ENCODE measurements at regions not wholly inside any gene's neighbourhood (a gene's known extent, or its start where the extent isn't known, plus 50 kb on each side); places are given as distances from the start of the nearest gene placed in this dataset.

DNA sequence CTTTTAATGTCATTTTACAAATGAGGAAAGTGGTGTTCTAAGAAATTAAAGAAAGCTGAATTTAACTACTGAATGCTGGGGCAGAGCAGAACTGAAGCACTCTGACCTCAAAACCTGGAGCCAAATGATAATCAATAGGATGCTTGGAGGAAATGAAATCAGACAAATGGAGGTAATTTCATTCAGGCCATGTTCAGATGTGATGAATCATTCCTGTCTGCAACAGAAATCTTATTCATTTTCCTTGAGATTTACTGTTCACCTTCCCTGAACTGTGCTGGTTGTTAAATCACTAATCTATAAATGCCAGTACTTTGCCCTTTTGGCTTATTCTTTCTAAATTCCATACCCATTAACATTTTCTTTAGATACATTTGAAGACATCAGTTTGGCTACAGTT, 85.6 kb upstream of the SNX7 start:
- TF ChIP-seq, protein P1, sequence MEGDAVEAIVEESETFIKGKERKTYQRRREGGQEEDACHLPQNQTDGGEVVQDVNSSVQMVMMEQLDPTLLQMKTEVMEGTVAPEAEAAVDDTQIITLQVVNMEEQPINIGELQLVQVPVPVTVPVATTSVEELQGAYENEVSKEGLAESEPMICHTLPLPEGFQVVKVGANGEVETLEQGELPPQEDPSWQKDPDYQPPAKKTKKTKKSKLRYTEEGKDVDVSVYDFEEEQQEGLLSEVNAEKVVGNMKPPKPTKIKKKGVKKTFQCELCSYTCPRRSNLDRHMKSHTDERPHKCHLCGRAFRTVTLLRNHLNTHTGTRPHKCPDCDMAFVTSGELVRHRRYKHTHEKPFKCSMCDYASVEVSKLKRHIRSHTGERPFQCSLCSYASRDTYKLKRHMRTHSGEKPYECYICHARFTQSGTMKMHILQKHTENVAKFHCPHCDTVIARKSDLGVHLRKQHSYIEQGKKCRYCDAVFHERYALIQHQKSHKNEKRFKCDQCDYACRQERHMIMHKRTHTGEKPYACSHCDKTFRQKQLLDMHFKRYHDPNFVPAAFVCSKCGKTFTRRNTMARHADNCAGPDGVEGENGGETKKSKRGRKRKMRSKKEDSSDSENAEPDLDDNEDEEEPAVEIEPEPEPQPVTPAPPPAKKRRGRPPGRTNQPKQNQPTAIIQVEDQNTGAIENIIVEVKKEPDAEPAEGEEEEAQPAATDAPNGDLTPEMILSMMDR (IDR thresholded peaks at IDR 0.05; ENCODE audit: borderline replicate concordance, extremely low read depth, insufficient read depth): no peak
- intact Hi-C loops (cut with DNase I): no loop called here
- FAIRE-seq: no peak

DNA sequence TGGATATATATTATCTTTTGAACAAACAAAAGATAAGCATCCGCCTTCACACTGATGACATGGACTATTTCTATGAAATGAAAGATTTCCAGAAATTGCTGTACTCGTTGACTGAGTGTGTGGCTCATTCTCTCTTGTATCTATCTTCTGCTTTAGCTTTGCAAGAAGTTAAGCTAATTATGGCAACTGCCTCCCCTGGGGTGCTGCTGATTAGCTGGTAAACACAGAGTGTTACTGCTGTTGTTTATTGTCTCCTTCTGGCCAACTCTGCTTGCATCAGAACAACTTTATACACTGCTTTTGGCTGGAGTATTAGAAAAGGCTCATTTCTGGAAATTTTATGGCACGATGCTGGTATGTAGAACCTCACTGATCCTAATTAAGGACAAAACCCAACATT, 95.6 kb upstream of the SNX7 start:
- no peak overlapping the region for H3K27ac ChIP-seq (ENCODE audit: low read depth in 2 of 2, low read length in 2 of 2)
- H3K9me3 ChIP-seq (ENCODE audit: control insufficient read depth in 2 of 3, insufficient read depth in 1 of 3, low read length in 3 of 3): no peaks in the 10 kb centered on the region
- TF ChIP-seq, protein P1 (IDR thresholded peaks at IDR 0.05; ENCODE audit: borderline replicate concordance, extremely low read depth, insufficient read depth): no peak
- intact Hi-C loops (cut with DNase I): no loop called here
- DNase-seq (no peak), FAIRE-seq (no peak)
- H3K27me3 ChIP-seq (ENCODE audit: control insufficient read depth, insufficient read depth, low read length): no peaks in the 10 kb centered on the region
- H3K36me3 ChIP-seq (ENCODE audit: control insufficient read depth in 2 of 3, insufficient read depth in 3 of 3, low read length in 3 of 3): no peaks in the 10 kb centered on the region
- no peak overlapping the region for H3K4me3 ChIP-seq (ENCODE audit: low read length in 3 of 3)
- H3K9ac ChIP-seq (ENCODE audit: low read length in 3 of 3): no peak overlapping the region
- no peaks in the 10 kb centered on the region for H3K4me1 ChIP-seq (ENCODE audit: control insufficient read depth in 2 of 3, insufficient read depth in 2 of 3, low read depth in 1 of 3, low read length in 3 of 3)

More for the DNA sequence above, 85.6 kb upstream of the SNX7 start:
- H3K4me1 ChIP-seq (ENCODE audit: control insufficient read depth in 2 of 3, insufficient read depth in 2 of 3, low read depth in 1 of 3, low read length in 3 of 3): no peaks in the 10 kb centered on the region
- H3K27me3 ChIP-seq (ENCODE audit: control insufficient read depth, insufficient read depth, low read length): no peaks in the 10 kb centered on the region
- H3K36me3 ChIP-seq (ENCODE audit: control insufficient read depth in 2 of 3, insufficient read depth in 3 of 3, low read length in 3 of 3): no peaks in the 10 kb centered on the region
- no peak overlapping the region for H3K9ac ChIP-seq (ENCODE audit: low read length in 3 of 3)
- no peak overlapping the region for H3K27ac ChIP-seq (ENCODE audit: low read depth in 2 of 2, low read length in 2 of 2)
- H3K4me3 ChIP-seq (ENCODE audit: low read length in 3 of 3): no peak overlapping the region
- no peak for DNase-seq
- no peaks in the 10 kb centered on the region for H3K9me3 ChIP-seq (ENCODE audit: control insufficient read depth in 2 of 3, insufficient read depth in 1 of 3, low read length in 3 of 3)

DNA sequence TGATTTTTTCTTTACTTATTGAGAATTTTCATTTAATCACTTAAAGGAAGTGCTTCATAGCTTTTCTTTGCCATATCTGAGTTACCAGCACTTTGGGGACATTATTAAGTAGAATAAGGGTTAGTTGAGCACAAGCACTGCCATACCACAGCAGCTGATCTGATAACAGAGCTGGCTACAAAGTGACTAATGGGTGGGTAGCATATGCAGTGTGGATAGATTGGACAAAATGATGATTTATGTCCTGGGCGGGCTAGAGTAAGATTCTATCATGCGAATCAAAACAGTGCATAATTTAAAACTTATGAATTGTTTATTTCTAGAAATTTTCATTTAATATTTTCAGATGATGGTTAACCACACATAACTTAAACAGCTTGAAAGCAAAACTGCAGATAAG, 102.2 kb upstream of the SNX7 start:
- Histone ChIP-seq H3K4me1 (ENCODE audit: control insufficient read depth in 2 of 3, insufficient read depth in 2 of 3, low read depth in 1 of 3, low read length in 3 of 3) (no peaks in the 10 kb centered on the region), H3K9me3 (ENCODE audit: control insufficient read depth in 2 of 3, insufficient read depth in 1 of 3, low read length in 3 of 3) (no peaks in the 10 kb centered on the region), H3K4me3 (ENCODE audit: low read length in 3 of 3) (no peak overlapping the region), H3K27ac (ENCODE audit: low read depth in 2 of 2, low read length in 2 of 2) (no peak overlapping the region), H3K27me3 (ENCODE audit: control insufficient read depth, insufficient read depth, low read length) (no peaks in the 10 kb centered on the region), H3K36me3 (ENCODE audit: control insufficient read depth in 2 of 3, insufficient read depth in 3 of 3, low read length in 3 of 3) (no peaks in the 10 kb centered on the region), H3K9ac (ENCODE audit: low read length in 3 of 3) (no peak overlapping the region)
- TF ChIP-seq, protein P1 (IDR thresholded peaks at IDR 0.05; ENCODE audit: borderline replicate concordance, extremely low read depth, insufficient read depth): no peak
- FAIRE-seq (no peak), DNase-seq (no peak)
- intact Hi-C loops (cut with DNase I): no loop called here

DNA sequence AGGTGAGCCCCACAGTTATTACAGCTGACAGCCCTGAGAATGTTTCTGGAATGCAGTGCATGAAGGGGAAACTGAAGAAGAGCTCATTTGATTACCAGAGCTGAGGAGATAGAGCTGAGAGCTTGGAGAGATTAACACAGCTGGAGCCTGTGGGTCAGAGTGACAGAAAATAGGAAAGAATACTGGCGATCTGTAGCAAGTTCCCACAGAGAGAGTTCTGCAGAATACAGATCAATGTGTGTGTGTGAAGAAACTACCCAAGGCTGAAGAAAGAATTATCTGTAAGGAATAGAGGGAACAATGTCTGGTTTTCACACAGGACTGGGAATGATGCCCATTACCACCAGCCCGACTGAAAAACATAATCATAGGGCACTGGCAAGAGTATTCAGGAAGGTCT, 103.6 kb upstream of the SNX7 start:
- Histone ChIP-seq H3K9me3 (ENCODE audit: control insufficient read depth in 2 of 3, insufficient read depth in 1 of 3, low read length in 3 of 3) (no peaks in the 10 kb centered on the region), H3K9ac (ENCODE audit: low read length in 3 of 3) (no peak overlapping the region), H3K27me3 (ENCODE audit: control insufficient read depth, insufficient read depth, low read length) (no peaks in the 10 kb centered on the region), H3K4me3 (ENCODE audit: low read length in 3 of 3) (no peak overlapping the region), H3K27ac (ENCODE audit: low read depth in 2 of 2, low read length in 2 of 2) (no peak overlapping the region), H3K4me1 (ENCODE audit: control insufficient read depth in 2 of 3, insufficient read depth in 2 of 3, low read depth in 1 of 3, low read length in 3 of 3) (no peaks in the 10 kb centered on the region), H3K36me3 (ENCODE audit: control insufficient read depth in 2 of 3, insufficient read depth in 3 of 3, low read length in 3 of 3) (no peaks in the 10 kb centered on the region)
- DNase-seq: no peak
- TF ChIP-seq, protein P1 (IDR thresholded peaks at IDR 0.05; ENCODE audit: borderline replicate concordance, extremely low read depth, insufficient read depth): no peak
- intact Hi-C loops (cut with DNase I): no loop called here
- no peak for FAIRE-seq

All from kidney (tissue), 13 donors.